GM12878 (cell line): ENCODE measurements at regions not wholly inside any gene's neighbourhood (a gene's known extent, or its start where the extent isn't known, plus 50 kb on each side); places are given as distances from the start of the nearest gene placed in this dataset.

Source experiments
- BACH1 ChIP-seq: fragments of 450-650 bp; IDR thresholded peaks from 2 replicates; pipeline ENCODE4 v1.6.1; 2017; ENCODE audit warnings: mild to moderate bottlenecking, borderline replicate concordance
- BCL11A ChIP-seq: IDR thresholded peaks from 2 replicates; pipeline ENCODE4 v1.6.1; 2011; ENCODE audit warnings: low read depth, low read length
- BHLHE40 ChIP-seq, 2 experiments: fragments of 450-650 bp in 1 of 2; IDR thresholded peaks; 2 replicates each; pipeline ENCODE4 v1.6.1; 2011 to 2017; ENCODE audit warnings: low read depth in 2 of 2, borderline replicate concordance in 1 of 2, improper control_type of control experiment in 1 of 2, low read length in 1 of 2, mild to moderate bottlenecking in 1 of 2
- CREM ChIP-seq: IDR thresholded peaks from 2 replicates; pipeline ENCODE4 v1.6.1; 2014; ENCODE audit warnings: antibody characterized with exemption, low read depth
- FOXM1 ChIP-seq: IDR thresholded peaks from 2 replicates; pipeline ENCODE4 v1.6.1; 2012; ENCODE audit warnings: low read depth, mild to moderate bottlenecking, inconsistent platforms, low read length, moderate library complexity
- IKZF2 ChIP-seq, 2 experiments: fragments of 450-650 bp; IDR thresholded peaks; 2 replicates each; pipeline ENCODE4 v1.6.1; 2017; ENCODE audit warnings: mild to moderate bottlenecking in 2 of 2, moderate library complexity in 2 of 2
- NR2C1 ChIP-seq: fragments of 450-650 bp; IDR thresholded peaks from 2 replicates; pipeline ENCODE4 v1.6.1; 2017; ENCODE audit warnings: antibody characterized with exemption, mild to moderate bottlenecking, moderate library complexity
- POU2F2 ChIP-seq: IDR thresholded peaks from 3 replicates; pipeline ENCODE4 v1.6.1; 2011; ENCODE audit warnings: low read depth, mild to moderate bottlenecking, low read length, borderline replicate concordance
- RFX5 ChIP-seq: IDR thresholded peaks from 2 replicates; pipeline ENCODE4 v1.6.1; 2011; ENCODE audit warnings: low read depth, low read length, improper control_type of control experiment
- STAT3 ChIP-seq: IDR thresholded peaks from 2 replicates; pipeline ENCODE4 v1.6.1; 2011; ENCODE audit warnings: low read depth, low read length, improper control_type of control experiment
- ZNF687 ChIP-seq: fragments of 450-650 bp; IDR thresholded peaks from 2 replicates; pipeline ENCODE4 v1.6.1; 2017; ENCODE audit warnings: mild to moderate bottlenecking, moderate library complexity
- TF ChIP-seq, protein P1 (sequence below): fragments of 450-650 bp; IDR thresholded peaks from 2 replicates; pipeline ENCODE4 v1.6.1; 2018; ENCODE audit warnings: mild to moderate bottlenecking, low read depth, moderate library complexity; ENCODE audit not compliant: partially characterized antibody
- TF ChIP-seq, protein P2 (sequence below): fragments of 450-650 bp; IDR thresholded peaks from 2 replicates; pipeline ENCODE4 v1.6.1; 2017; ENCODE audit warnings: low read depth, mild to moderate bottlenecking, moderate library complexity
- TF ChIP-seq, protein P3 (sequence below): fragments of 450-650 bp; IDR thresholded peaks from 2 replicates; pipeline ENCODE4 v1.6.1; 2016; ENCODE audit warnings: mild to moderate bottlenecking

GRCh38 chr3:140753865-140754754 is 76.2 kb downstream of the TRIM42 start (continued):
- TF ChIP-seq, protein P1, sequence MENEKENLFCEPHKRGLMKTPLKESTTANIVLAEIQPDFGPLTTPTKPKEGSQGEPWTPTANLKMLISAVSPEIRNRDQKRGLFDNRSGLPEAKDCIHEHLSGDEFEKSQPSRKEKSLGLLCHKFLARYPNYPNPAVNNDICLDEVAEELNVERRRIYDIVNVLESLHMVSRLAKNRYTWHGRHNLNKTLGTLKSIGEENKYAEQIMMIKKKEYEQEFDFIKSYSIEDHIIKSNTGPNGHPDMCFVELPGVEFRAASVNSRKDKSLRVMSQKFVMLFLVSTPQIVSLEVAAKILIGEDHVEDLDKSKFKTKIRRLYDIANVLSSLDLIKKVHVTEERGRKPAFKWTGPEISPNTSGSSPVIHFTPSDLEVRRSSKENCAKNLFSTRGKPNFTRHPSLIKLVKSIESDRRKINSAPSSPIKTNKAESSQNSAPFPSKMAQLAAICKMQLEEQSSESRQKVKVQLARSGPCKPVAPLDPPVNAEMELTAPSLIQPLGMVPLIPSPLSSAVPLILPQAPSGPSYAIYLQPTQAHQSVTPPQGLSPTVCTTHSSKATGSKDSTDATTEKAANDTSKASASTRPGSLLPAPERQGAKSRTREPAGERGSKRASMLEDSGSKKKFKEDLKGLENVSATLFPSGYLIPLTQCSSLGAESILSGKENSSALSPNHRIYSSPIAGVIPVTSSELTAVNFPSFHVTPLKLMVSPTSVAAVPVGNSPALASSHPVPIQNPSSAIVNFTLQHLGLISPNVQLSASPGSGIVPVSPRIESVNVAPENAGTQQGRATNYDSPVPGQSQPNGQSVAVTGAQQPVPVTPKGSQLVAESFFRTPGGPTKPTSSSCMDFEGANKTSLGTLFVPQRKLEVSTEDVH = no peak
- TF ChIP-seq STAT3 (no peak), IKZF2 (IDR thresholded peaks at IDR 0.05) (peak; percentile 94 to 95), BCL11A (peak; percentile 75), NR2C1 (no peak), BHLHE40 (IDR thresholded peaks at IDR 0.05; ENCODE audit: borderline replicate concordance in 1 of 2, low read depth in 2 of 2, low read length in 1 of 2) (peak; percentile 76 to 86), CREM (0 out of 2 replicates have a peak, but pooled peaks have one; percentile 15), RFX5 (no peak), BACH1 (peak; percentile 34; the same call in 1 of the 2 replicates), FOXM1 (no peak), ZNF687 (no peak), POU2F2 (no peak; the same call in 2 of the 3 replicates)
- TF ChIP-seq, protein P2, sequence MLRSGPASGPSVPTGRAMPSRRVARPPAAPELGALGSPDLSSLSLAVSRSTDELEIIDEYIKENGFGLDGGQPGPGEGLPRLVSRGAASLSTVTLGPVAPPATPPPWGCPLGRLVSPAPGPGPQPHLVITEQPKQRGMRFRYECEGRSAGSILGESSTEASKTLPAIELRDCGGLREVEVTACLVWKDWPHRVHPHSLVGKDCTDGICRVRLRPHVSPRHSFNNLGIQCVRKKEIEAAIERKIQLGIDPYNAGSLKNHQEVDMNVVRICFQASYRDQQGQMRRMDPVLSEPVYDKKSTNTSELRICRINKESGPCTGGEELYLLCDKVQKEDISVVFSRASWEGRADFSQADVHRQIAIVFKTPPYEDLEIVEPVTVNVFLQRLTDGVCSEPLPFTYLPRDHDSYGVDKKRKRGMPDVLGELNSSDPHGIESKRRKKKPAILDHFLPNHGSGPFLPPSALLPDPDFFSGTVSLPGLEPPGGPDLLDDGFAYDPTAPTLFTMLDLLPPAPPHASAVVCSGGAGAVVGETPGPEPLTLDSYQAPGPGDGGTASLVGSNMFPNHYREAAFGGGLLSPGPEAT = peak; percentile 86
- TF ChIP-seq, protein P3, sequence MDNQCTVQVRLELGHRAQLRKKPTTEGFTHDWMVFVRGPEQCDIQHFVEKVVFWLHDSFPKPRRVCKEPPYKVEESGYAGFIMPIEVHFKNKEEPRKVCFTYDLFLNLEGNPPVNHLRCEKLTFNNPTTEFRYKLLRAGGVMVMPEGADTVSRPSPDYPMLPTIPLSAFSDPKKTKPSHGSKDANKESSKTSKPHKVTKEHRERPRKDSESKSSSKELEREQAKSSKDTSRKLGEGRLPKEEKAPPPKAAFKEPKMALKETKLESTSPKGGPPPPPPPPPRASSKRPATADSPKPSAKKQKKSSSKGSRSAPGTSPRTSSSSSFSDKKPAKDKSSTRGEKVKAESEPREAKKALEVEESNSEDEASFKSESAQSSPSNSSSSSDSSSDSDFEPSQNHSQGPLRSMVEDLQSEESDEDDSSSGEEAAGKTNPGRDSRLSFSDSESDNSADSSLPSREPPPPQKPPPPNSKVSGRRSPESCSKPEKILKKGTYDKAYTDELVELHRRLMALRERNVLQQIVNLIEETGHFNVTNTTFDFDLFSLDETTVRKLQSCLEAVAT = peak; percentile 84
